HepG2 (cell line): ENCODE measurements at regions not wholly inside any gene's neighbourhood (a gene's known extent, or its start where the extent isn't known, plus 50 kb on each side); places are given as distances from the start of the nearest gene placed in this dataset.

Experiments used
- ATAC-seq: fragments of 200-7000 bp; cut with Tn5 transposase; 3 replicates; pipeline ENCODE4 v1.9.1; 2020; ENCODE audit warnings: mild to moderate bottlenecking, moderate library complexity
- BruUV-seq: library from RNA; stranded (reverse); fragments of 400-500 nt; replicated peaks from 2 replicates; lab custom pipeline; 2021; lab: Mats Ljungman, UMichigan
- CTCF ChIA-PET: fragments of 300-600 bp; formaldehyde crosslinking; extraction: SDS; loops from one replicate; lab custom pipeline; 2021; ENCODE audit warnings: low total read pairs, inconsistent platforms, low intra/inter-chr PET ratio; lab: Yijun Ruan, JAX
- POLR2A ChIA-PET: fragments of 350-600 bp; sonication (Branson Sonifier 250); formaldehyde crosslinking; loops from one replicate; lab custom pipeline; 2020; ENCODE audit warnings: antibody characterized with exemption, inconsistent platforms; lab: Yijun Ruan, JAX
- DNase-seq: peaks from one replicate; pipeline ENCODE4 v3.0.0-alpha.2; 2015; ENCODE audit warnings: low spot score
- FAIRE-seq: peaks from 3 replicates; lab custom pipeline; 2011; peaks lifted over from hg19 to GRCh38; lab: Jason Lieb, UNC
- H2AFZ ChIP-seq: one replicate; pipeline ENCODE4 v1.6.1; 2011; ENCODE audit warnings: low read length, inconsistent platforms
- H3K27ac ChIP-seq: fragments of 300-600 bp; 3 replicates; pipeline ENCODE4 v1.8.0; 2011; ENCODE audit warnings: mixed run types, mild to moderate bottlenecking, mixed read lengths, low read length, inconsistent platforms; ENCODE audit not compliant: insufficient read depth; ENCODE audit errors: extremely low read length
- H3K27me3 ChIP-seq, 2 experiments: fragments of 200-600 bp in 1 of 2; 2 replicates in 1 of 2; 3 replicates in 1 of 2; pipeline versions ENCODE4 v1.6.0 to v1.8.0; 2011; ENCODE audit warnings: low read length in 2 of 2, mild to moderate bottlenecking in 2 of 2, moderate library complexity in 2 of 2, inconsistent platforms in 1 of 2; ENCODE audit not compliant: insufficient read depth in 2 of 2, control insufficient read depth in 1 of 2
- H3K36me3 ChIP-seq, 2 experiments: fragments of 200-600 bp in 1 of 2; replicated peaks in 1 of 2; 2 replicates in 1 of 2; 3 replicates in 1 of 2; pipeline versions ENCODE4 v1.5.1 to v1.8.0; 2011; ENCODE audit warnings: low read length in 2 of 2, inconsistent platforms in 1 of 2; ENCODE audit not compliant: insufficient read depth in 2 of 2, control insufficient read depth in 1 of 2
- H3K4me1 ChIP-seq: 2 replicates; pipeline ENCODE4 v1.5.1; 2012; ENCODE audit warnings: low read length, inconsistent platforms; ENCODE audit not compliant: insufficient read depth
- H3K4me2 ChIP-seq: 2 replicates; pipeline ENCODE4 v1.6.0; 2011; ENCODE audit warnings: low read depth, low read length, inconsistent platforms
- H3K4me3 ChIP-seq, 3 experiments: fragments of 200-600 bp in 1 of 3; sonication (generic), shearing (Covaris generic) in 1 of 3; replicated peaks in 1 of 3; 2 replicates each; pipeline ENCODE4 v1.5.1; 2011 to 2016; ENCODE audit warnings: low read length in 3 of 3, inconsistent platforms in 2 of 3, low read depth in 2 of 3, mild to moderate bottlenecking in 2 of 3, control low read depth in 1 of 3, mixed read lengths in 1 of 3; ENCODE audit not compliant: insufficient read depth in 1 of 3
- H3K79me2 ChIP-seq: one replicate; pipeline ENCODE4 v1.6.1; 2011; ENCODE audit warnings: low read length, inconsistent platforms; ENCODE audit not compliant: insufficient read depth
- H3K9ac ChIP-seq: 2 replicates; pipeline ENCODE4 v1.6.0; 2011; ENCODE audit warnings: mild to moderate bottlenecking, low read depth, low read length, inconsistent platforms; ENCODE audit not compliant: insufficient read depth
- H3K9me3 ChIP-seq: 2 replicates; pipeline ENCODE4 v1.5.1; 2012; ENCODE audit warnings: mild to moderate bottlenecking, low read length
- H4K20me1 ChIP-seq: 2 replicates; pipeline ENCODE4 v1.6.0; 2011; ENCODE audit warnings: inconsistent platforms, mild to moderate bottlenecking, low read length, moderate library complexity; ENCODE audit not compliant: insufficient read depth
- ARNT2 ChIP-seq: sonication (generic); formaldehyde crosslinking; IDR thresholded peaks from 2 replicates; pipeline ENCODE4 v1.8.0; 2022; ENCODE audit warnings: mild to moderate bottlenecking, low read depth, missing genetic modification reagents, moderate library complexity
- ETV6 ChIP-seq: sonication (generic); formaldehyde crosslinking; conservative IDR thresholded peaks from 2 replicates; pipeline ENCODE4 v1.4.0; 2020; ENCODE audit warnings: missing genetic modification reagents
- GABPA ChIP-seq, 2 experiments: IDR thresholded peaks; 2 replicates each; pipeline ENCODE4 v1.6.1; 2011 to 2016; ENCODE audit warnings: low read depth in 2 of 2, low read length in 1 of 2, missing biosample characterization in 1 of 2, missing genetic modification characterization in 1 of 2
- NFE2 ChIP-seq: sonication (generic); formaldehyde crosslinking; IDR thresholded peaks from 2 replicates; pipeline ENCODE4 v1.4.0; 2020; ENCODE audit warnings: missing genetic modification reagents
- SAP130 ChIP-seq: IDR thresholded peaks from 2 replicates; pipeline ENCODE4 v1.6.1; 2016; ENCODE audit warnings: low read depth
- SPEN ChIP-seq: sonication (generic); formaldehyde crosslinking; IDR thresholded peaks from 2 replicates; pipeline ENCODE4 v1.5.1; 2020; ENCODE audit warnings: low read depth, mild to moderate bottlenecking, missing genetic modification reagents
- ZEB1 ChIP-seq: IDR thresholded peaks from 2 replicates; pipeline ENCODE4 v1.6.1; 2012; ENCODE audit warnings: mild to moderate bottlenecking, low read depth, inconsistent platforms; ENCODE audit not compliant: insufficient replicate concordance
- ZFP1 ChIP-seq: IDR thresholded peaks from 2 replicates; pipeline ENCODE4 v1.6.1; 2016
- ZKSCAN5 ChIP-seq: sonication (generic); formaldehyde crosslinking; IDR thresholded peaks from 2 replicates; pipeline ENCODE4 v1.5.1; 2020; ENCODE audit warnings: mild to moderate bottlenecking, missing genetic modification reagents
- ZKSCAN8 ChIP-seq: IDR thresholded peaks from 2 replicates; pipeline ENCODE4 v1.6.1; 2016; ENCODE audit warnings: borderline replicate concordance, missing genetic modification reagents, missing compliant biosample characterization
- ZNF205 ChIP-seq: IDR thresholded peaks from 2 replicates; pipeline ENCODE4 v1.6.1; 2018; ENCODE audit warnings: missing biosample characterization, missing genetic modification reagents
- ZNF468 ChIP-seq: sonication (generic); formaldehyde crosslinking; IDR thresholded peaks from 2 replicates; pipeline ENCODE4 v1.8.0; 2022; ENCODE audit warnings: mild to moderate bottlenecking, moderate library complexity, missing genetic modification reagents
- ZNF724P ChIP-seq: sonication (generic); formaldehyde crosslinking; IDR thresholded peaks from 2 replicates; pipeline ENCODE4 v1.8.0; 2022; ENCODE audit warnings: missing genetic modification reagents, borderline replicate concordance
- ZNF747 ChIP-seq: sonication (generic); formaldehyde crosslinking; IDR thresholded peaks from 2 replicates; pipeline ENCODE4 v1.8.1; 2023; ENCODE audit warnings: missing genetic modification reagents, mild to moderate bottlenecking, borderline replicate concordance
- ZSCAN9 ChIP-seq: IDR thresholded peaks from 2 replicates; pipeline ENCODE4 v1.6.1; 2016; ENCODE audit warnings: borderline replicate concordance
- WGBS: methylation state at CpG from one replicate; pipeline ENCODE4 v1.1.6; 2017; ENCODE audit warnings: low lambda C conversion rate; 5-methylcytosine and 5-hydroxymethylcytosine counted together
- in situ Hi-C: cut with HindIII; loops from 2 replicates; pipeline ENCODE4 v1.10.0; 2017; ENCODE audit warnings: low pct_unique_long_range_greater_than_20kb; ENCODE audit not compliant: extremely low pct_ligation_motif_present
- intact Hi-C: fragments of 100-400 bp; cut with micrococcal nuclease; formaldehyde crosslinking; loops from one replicate; pipeline ENCODE4 v1.10.0; 2022; ENCODE audit not compliant: unreplicated experiment
- TF ChIP-seq, protein P1 (sequence below): sonication (generic); formaldehyde crosslinking; IDR thresholded peaks from 2 replicates; pipeline ENCODE4 v1.9.0; 2021; ENCODE audit warnings: missing genetic modification reagents, mild to moderate bottlenecking, borderline replicate concordance
- TF ChIP-seq, protein P2 (sequence below): sonication (generic); formaldehyde crosslinking; IDR thresholded peaks from 2 replicates; pipeline ENCODE4 v1.8.0; 2023; ENCODE audit warnings: mild to moderate bottlenecking, missing genetic modification reagents

DNA sequence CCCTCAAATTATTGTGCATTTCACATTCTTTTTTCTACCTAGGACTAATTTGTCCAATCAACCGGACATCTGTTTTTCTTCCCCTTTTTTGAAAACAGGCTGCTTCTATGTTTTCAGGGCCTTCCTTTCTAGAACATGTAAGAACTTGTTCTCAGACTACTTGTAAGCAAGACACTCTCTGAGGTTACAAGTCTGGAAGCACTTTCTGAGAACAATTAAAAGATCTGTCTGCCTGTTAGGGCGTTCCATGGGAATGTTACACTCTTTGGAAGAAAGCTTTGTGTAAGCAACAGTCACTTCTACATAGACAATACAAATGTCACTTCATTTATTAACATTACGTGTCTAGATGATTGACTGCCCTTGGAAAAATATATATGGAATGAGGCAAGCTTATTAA lies 50.9 kb upstream of the HSPB3 start:
- 43% methylated on average over 3 of the region's 3 CpGs for WGBS
- CTCF ChIA-PET, result no interaction called here
- Histone ChIP-seq H3K9me3 (no peaks in the 10 kb centered on the region), H3K4me3 (no peak overlapping the region), H4K20me1 (no peaks in the 10 kb centered on the region), H2AFZ (no peak overlapping the region), H3K4me2 (no peak overlapping the region), H3K36me3 (no peaks in the 10 kb centered on the region), H3K27me3 (no peaks in the 10 kb centered on the region), H3K4me1 (no peaks in the 10 kb centered on the region), H3K27ac (no peak overlapping the region), H3K9ac (no peak overlapping the region), H3K79me2 (no peaks in the 10 kb centered on the region)
- POLR2A ChIA-PET, result no interaction called here
- FAIRE-seq (no peak), ATAC-seq (no peak), DNase-seq (no peak)
- no TSS peak for BruUV-seq
- in situ Hi-C loops (no loop called here), intact Hi-C loops (no loop called here)
- TF ChIP-seq ZNF747 (CRISPR knock-in tag), result no peak

DNA sequence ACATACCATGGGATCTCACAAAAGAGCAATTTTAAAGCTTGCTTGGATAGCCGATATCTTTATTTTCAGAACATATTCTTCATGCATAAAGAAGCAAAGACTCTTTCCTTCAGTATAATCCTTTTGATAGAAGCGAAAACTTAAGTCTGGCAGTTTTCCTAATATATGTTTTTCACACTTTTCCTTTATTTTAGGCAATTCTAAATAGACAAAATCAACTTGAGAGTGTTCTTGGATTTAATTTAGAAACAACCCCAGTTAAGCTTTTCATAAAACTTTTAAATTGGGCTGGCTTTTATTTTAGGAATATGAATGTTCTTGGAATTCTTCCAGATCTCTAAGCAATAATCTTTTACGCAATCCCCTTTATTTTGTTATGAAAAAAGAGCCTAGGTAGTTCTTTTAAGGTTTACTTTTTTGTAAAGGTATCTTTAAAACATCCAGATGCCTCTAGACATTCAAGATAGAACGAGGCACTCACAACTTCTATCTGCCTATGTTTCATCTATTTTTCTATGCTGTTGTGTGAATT lies 51.5 kb upstream of the HSPB3 start:
- in situ Hi-C loops, result no loop called here
- CTCF ChIA-PET, result no interaction called here
- 29% methylated on average over 4 of the region's 4 CpGs for WGBS
- POLR2A ChIA-PET, result no interaction called here
- no peaks in the 10 kb centered on the region for H3K36me3 ChIP-seq
- H3K27me3 ChIP-seq, result no peaks in the 10 kb centered on the region
- FAIRE-seq (no peak), DNase-seq (no peak), ATAC-seq (no peak)
- no peak overlapping the region for H3K4me2 ChIP-seq
- H3K9me3 ChIP-seq, result no peaks in the 10 kb centered on the region
- intact Hi-C loops, result no loop called here
- no peaks in the 10 kb centered on the region for H3K4me1 ChIP-seq
- no peak overlapping the region for H3K27ac ChIP-seq
- H3K79me2 ChIP-seq, result no peaks in the 10 kb centered on the region
- BruUV-seq, result no TSS peak
- no peak overlapping the region for H2AFZ ChIP-seq
- no peaks in the 10 kb centered on the region for H4K20me1 ChIP-seq
- no peak overlapping the region for H3K9ac ChIP-seq
- H3K4me3 ChIP-seq, result no peak overlapping the region
- TF ChIP-seq, protein P1, sequence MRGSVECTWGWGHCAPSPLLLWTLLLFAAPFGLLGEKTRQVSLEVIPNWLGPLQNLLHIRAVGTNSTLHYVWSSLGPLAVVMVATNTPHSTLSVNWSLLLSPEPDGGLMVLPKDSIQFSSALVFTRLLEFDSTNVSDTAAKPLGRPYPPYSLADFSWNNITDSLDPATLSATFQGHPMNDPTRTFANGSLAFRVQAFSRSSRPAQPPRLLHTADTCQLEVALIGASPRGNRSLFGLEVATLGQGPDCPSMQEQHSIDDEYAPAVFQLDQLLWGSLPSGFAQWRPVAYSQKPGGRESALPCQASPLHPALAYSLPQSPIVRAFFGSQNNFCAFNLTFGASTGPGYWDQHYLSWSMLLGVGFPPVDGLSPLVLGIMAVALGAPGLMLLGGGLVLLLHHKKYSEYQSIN (CRISPR knock-in tag), result no peak
- no peak for TF ChIP-seq ETV6
- no peak for TF ChIP-seq ZKSCAN8 (CRISPR knock-in tag)
- TF ChIP-seq GABPA (IDR thresholded peaks at IDR 0.05; ENCODE audit: low read depth, low read length), result no peak
- TF ChIP-seq GABPA (CRISPR knock-in tag; IDR thresholded peaks at IDR 0.05; ENCODE audit: low read depth), result no peak
- TF ChIP-seq ARNT2, result no peak
- TF ChIP-seq, protein P2, sequence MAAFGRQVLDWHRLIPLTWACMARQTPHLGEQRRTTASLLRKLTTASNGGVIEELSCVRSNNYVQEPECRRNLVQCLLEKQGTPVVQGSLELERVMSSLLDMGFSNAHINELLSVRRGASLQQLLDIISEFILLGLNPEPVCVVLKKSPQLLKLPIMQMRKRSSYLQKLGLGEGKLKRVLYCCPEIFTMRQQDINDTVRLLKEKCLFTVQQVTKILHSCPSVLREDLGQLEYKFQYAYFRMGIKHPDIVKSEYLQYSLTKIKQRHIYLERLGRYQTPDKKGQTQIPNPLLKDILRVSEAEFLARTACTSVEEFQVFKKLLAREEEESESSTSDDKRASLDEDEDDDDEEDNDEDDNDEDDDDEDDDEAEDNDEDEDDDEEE (CRISPR knock-in tag), result no peak
- no peak for TF ChIP-seq NFE2 (CRISPR knock-in tag)
- no peak for TF ChIP-seq ZSCAN9
- TF ChIP-seq ZNF205, result no peak
- no peak for TF ChIP-seq SPEN (CRISPR knock-in tag)
- TF ChIP-seq ZNF724P (CRISPR knock-in tag), result no peak
- no peak for TF ChIP-seq ZFP1
- TF ChIP-seq ZNF468 (CRISPR knock-in tag), result no peak
- no peak for TF ChIP-seq ZKSCAN5
- no peak for TF ChIP-seq ZEB1
- TF ChIP-seq SAP130 (CRISPR knock-in tag), result no peak
